ENCODE measurements at regions not wholly inside any gene's neighbourhood (a gene's known extent, or its start where the extent isn't known, plus 50 kb on each side); places are given as distances from the start of the nearest gene placed in this dataset.

DNA sequence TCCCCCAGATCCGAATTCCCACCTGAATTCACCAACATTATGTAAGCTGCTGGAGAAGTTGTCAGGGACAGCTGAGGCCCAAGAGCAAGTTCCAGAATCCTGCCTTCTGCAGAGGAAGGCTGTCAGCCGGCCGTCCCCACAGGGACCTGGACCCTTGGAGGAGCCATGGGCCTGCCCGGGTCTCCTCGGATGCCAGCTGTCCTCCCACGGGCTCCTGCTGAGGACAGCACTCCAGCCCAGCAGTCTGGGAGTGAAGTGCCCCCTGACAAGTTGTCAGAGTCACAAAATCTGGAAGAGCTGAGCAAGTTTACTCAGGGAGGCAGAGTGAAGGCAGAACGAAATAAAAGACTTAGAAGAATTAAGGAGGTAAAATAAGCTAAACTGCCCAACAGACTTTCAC, 192.5 kb upstream of the DAPK1 start:
- intact Hi-C loops (cut with micrococcal nuclease): no loop called here
- Histone ChIP-seq H4K20me1 (ENCODE audit: insufficient read depth) (no peaks in the 10 kb centered on the region), H3K27me3 (ENCODE audit: insufficient read depth, low read length) (peaks cover 43% of the 10 kb centered on the region), H3K9me2 (ENCODE audit: insufficient read depth) (no peaks in the 10 kb centered on the region), H3K4me1 (ENCODE audit: control insufficient read depth in 1 of 2, insufficient read depth in 2 of 2, low read length in 2 of 2) (no peaks in the 10 kb centered on the region), H3K9me3 (ENCODE audit: control insufficient read depth in 1 of 2, insufficient read depth in 1 of 2, low read depth in 1 of 2, low read length in 2 of 2) (no peaks in the 10 kb centered on the region), H3K9ac (ENCODE audit: low read length) (no peak overlapping the region), H3K36me3 (ENCODE audit: control insufficient read depth in 1 of 2, insufficient read depth in 2 of 2, low read length in 2 of 2) (no peaks in the 10 kb centered on the region), H3K4me3 (replicated peaks in 1 of 2; ENCODE audit: low read depth in 1 of 2, low read length in 2 of 2) (no peak overlapping the region), H3K27ac (ENCODE audit: low read depth, low read length) (no peak overlapping the region), H2AFZ (ENCODE audit: low read depth, low read length, poor library complexity, severe bottlenecking) (no peak overlapping the region), H3K4me2 (ENCODE audit: low read length) (no peak overlapping the region), H3K79me2 (ENCODE audit: insufficient read depth, low read length) (no peaks in the 10 kb centered on the region)
- no TSS peak for BruUV-seq (replicated peaks)
- ChIA-PET CTCF (no interaction called here), RAD21 (ENCODE audit: low non-redundant PET in 1 of 2, low total read pairs in 2 of 2, uncharacterized antibody in 2 of 2, unreplicated experiment in 2 of 2) (no interaction called here), POLR2A (no interaction called here)
- DNase-seq (ENCODE audit: low read depth, low spot score): no peak
- TF ChIP-seq SP1 (IDR thresholded peaks at IDR 0.05; ENCODE audit: low read depth) (no peak), ZFX (IDR thresholded peaks at IDR 0.05) (no peak), POLR2AphosphoS5 (IDR thresholded peaks at IDR 0.05; ENCODE audit: low read depth, low read length) (no peak), EZH2 (IDR thresholded peaks at IDR 0.05) (no peak), SRF (IDR thresholded peaks at IDR 0.05; ENCODE audit: low read depth) (no peak), SIN3A (IDR thresholded peaks at IDR 0.05; ENCODE audit: low read depth) (no peak), RAD21 (IDR thresholded peaks at IDR 0.05; ENCODE audit: low read depth) (no peak), EZH2phosphoT487 (IDR thresholded peaks at IDR 0.05; ENCODE audit: borderline replicate concordance) (no peak), TCF7L2 (IDR thresholded peaks at IDR 0.05; ENCODE audit: borderline replicate concordance, extremely low read depth, insufficient read depth, insufficient read length) (no peak), YY1 (IDR thresholded peaks at IDR 0.05; ENCODE audit: extremely low read depth, insufficient replicate concordance, low read depth, low read length) (no peak), ELF1 (IDR thresholded peaks at IDR 0.05; ENCODE audit: borderline replicate concordance, low read depth) (no peak)
- TF ChIP-seq, protein P1, sequence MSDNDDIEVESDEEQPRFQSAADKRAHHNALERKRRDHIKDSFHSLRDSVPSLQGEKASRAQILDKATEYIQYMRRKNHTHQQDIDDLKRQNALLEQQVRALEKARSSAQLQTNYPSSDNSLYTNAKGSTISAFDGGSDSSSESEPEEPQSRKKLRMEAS (IDR thresholded peaks at IDR 0.05): no peak
- TF ChIP-seq, protein P2, sequence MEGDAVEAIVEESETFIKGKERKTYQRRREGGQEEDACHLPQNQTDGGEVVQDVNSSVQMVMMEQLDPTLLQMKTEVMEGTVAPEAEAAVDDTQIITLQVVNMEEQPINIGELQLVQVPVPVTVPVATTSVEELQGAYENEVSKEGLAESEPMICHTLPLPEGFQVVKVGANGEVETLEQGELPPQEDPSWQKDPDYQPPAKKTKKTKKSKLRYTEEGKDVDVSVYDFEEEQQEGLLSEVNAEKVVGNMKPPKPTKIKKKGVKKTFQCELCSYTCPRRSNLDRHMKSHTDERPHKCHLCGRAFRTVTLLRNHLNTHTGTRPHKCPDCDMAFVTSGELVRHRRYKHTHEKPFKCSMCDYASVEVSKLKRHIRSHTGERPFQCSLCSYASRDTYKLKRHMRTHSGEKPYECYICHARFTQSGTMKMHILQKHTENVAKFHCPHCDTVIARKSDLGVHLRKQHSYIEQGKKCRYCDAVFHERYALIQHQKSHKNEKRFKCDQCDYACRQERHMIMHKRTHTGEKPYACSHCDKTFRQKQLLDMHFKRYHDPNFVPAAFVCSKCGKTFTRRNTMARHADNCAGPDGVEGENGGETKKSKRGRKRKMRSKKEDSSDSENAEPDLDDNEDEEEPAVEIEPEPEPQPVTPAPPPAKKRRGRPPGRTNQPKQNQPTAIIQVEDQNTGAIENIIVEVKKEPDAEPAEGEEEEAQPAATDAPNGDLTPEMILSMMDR (IDR thresholded peaks at IDR 0.05 in 2 of 3, conservative IDR thresholded peaks at IDR 0.05 in 1 of 3; ENCODE audit: borderline replicate concordance in 1 of 3, insufficient read depth in 1 of 3, low read depth in 2 of 3, low read length in 2 of 3): no peak
- TF ChIP-seq, protein P3, sequence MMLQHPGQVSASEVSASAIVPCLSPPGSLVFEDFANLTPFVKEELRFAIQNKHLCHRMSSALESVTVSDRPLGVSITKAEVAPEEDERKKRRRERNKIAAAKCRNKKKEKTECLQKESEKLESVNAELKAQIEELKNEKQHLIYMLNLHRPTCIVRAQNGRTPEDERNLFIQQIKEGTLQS (IDR thresholded peaks at IDR 0.05): no peak
- TF ChIP-seq, protein P4, sequence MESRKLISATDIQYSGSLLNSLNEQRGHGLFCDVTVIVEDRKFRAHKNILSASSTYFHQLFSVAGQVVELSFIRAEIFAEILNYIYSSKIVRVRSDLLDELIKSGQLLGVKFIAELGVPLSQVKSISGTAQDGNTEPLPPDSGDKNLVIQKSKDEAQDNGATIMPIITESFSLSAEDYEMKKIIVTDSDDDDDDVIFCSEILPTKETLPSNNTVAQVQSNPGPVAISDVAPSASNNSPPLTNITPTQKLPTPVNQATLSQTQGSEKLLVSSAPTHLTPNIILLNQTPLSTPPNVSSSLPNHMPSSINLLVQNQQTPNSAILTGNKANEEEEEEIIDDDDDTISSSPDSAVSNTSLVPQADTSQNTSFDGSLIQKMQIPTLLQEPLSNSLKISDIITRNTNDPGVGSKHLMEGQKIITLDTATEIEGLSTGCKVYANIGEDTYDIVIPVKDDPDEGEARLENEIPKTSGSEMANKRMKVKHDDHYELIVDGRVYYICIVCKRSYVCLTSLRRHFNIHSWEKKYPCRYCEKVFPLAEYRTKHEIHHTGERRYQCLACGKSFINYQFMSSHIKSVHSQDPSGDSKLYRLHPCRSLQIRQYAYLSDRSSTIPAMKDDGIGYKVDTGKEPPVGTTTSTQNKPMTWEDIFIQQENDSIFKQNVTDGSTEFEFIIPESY (IDR thresholded peaks at IDR 0.05; ENCODE audit: extremely low read depth, insufficient replicate concordance, low read length): no peak
- no peak for ATAC-seq

All from HCT116 (cell line).